Hypothalamus (tissue), 51 donors: ENCODE measurements at regions not wholly inside any gene's neighbourhood (a gene's known extent, or its start where the extent isn't known, plus 50 kb on each side); places are given as distances from the start of the nearest gene placed in this dataset.
"Not testable (repeated sequence)": the region's sequence is repeated elsewhere in the genome, so short reads cannot be mapped to it uniquely, and the experiment has no call there.

Experiments used
- DNase-seq, 51 donors: peaks; one replicate each; lab custom pipeline; 2025; lab: John Stamatoyannopoulos, UW

DNA sequence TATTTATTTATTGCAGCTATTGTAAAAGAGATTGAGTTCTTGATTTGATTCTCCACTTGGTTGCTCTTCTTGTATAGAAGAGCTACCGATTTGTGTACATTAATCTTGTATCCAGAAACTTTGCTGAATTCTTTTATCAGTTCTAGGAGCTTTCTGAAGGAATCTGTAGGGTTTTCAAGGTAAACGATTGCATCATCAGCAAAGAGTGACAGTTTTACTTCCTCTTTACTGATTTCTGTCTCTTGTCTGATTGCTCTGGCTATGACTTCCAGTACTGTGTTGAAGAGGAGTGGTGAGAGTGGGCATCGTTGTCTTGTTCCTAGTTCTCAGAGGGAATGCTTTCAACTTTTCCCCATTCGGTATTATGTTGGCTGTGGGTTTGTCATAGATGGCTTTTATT, 103.1 kb downstream of the CAPZA3 start:
- not testable (repeated sequence) for DNase-seq

- DNase-seq, result no peak
These were observed 111.2 kb downstream of the CAPZA3 start for GRCh38 chr12:18849080-18849479.

DNA sequence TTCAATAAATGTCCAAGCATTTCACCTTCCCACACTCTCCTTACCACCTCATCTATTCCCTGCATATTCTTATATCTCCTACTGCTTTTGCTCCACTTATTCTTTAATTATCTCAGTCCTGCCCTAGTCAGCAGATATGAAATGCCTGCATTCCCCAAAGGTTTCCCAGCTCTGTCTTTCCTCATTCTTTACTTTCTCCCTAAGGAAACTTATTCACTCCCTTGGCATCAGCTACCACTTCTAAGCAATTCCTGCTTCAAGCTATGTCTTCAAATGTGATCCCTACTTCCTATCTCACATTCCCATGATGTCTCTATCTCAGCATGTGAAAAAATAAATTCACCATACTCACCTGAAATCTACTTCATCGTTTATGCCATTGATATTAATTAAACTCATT, 111.8 kb downstream of the CAPZA3 start:
- DNase-seq, result no peak

DNA sequence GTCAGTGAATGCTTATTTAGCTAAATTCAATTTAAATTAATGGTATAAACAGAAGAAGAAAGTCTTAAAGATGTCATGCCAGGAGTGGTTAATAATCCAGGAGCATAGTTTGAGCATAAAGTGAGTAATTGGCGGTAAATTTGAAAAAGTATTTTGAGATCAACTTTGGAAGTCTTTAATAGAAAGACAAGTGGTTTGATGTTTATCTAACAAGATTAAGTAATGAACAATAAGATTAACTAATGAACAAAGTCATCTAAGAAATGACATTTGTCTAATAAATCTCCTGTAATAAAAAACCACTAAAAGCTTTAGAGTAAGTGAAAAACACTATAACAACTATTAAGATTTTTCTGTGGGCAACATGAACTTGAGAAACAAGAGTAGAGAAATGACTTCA, 112.8 kb downstream of the CAPZA3 start:
- no peak for DNase-seq

DNA sequence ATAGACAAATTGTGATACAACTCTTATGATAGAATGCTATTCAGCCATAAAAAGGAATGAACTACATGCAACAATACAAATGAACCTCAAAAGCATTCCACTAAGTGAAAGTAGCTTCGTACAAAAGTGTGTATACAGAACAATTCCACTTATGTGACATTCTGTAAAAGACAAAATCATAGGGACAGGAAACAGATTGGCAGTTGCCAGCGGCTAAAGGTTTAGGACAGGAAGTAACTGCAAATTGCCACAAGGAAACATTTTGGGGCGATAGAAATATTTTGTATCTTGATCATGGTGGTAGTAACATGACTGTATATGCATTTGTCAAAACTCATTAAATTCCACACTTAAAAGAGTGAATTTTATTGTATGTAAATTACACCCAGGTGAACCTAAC, 113.4 kb downstream of the CAPZA3 start:
- no peak for DNase-seq

GRCh38 chr12:18853570-18854366, 115.8 kb downstream of the CAPZA3 start:
- no peak for DNase-seq

GRCh38 chr12:18857656-18858055, 119.7 kb downstream of the CAPZA3 start:
- no peak for DNase-seq

DNA sequence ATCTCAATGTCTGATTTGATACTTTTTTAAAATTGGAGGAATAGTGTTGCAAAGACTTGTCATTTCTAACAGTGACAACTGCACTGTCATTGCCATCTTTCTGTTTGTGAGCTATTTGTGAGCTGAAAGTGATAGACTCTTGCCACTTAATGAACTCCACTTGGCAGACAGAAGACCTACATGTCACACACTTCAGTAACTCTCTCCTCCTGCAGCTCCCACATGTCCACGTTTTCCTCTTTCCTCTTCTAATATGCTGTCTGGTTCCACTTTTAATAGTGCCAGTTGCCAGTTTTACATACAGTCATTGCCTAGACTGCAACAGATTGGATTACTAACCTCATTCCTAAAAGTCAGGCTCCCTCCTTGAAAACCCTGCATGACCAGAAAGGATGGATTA, 121.5 kb downstream of the CAPZA3 start:
- no peak for DNase-seq

GRCh38 chr12:18861287-18861858, 123.5 kb downstream of the CAPZA3 start:
- DNase-seq, result no peak

DNA sequence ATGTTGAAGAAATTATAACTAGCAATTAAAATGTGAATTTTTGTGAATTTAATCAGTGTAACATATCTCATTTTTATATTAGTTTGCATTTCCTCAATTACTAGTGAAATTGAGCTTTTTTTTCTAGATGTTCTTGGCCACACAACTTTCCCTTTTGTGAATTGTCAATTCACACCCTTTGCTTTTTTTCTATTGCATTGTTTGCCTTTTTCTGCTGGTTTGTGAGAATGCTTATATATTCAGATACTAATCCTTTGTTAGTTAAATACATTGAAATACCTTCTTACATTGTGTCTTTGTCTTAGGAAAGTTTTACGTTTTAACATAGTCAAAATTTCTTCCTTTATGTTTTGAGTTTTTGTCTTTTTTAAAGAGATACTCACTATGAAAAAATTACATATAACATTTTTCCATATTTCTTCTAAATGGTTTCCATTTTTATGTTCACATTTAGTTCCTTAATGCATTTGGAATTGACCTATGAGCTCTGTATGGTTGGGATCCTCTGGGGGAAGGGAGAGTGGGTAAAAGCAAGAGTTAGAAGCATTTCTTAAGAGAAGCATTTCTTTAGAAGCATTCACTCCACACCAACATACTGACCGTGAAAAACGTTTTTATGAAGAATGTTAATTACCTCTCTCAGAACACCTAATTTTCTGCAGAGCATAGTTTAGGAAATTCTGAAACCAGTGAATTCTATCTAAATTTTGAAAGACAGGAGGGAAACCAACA, 126.0 kb downstream of the CAPZA3 start:
- DNase-seq, result no peak

- DNase-seq, result no peak
These were observed 127.1 kb downstream of the CAPZA3 start for GRCh38 chr12:18864900-18865561.

DNA sequence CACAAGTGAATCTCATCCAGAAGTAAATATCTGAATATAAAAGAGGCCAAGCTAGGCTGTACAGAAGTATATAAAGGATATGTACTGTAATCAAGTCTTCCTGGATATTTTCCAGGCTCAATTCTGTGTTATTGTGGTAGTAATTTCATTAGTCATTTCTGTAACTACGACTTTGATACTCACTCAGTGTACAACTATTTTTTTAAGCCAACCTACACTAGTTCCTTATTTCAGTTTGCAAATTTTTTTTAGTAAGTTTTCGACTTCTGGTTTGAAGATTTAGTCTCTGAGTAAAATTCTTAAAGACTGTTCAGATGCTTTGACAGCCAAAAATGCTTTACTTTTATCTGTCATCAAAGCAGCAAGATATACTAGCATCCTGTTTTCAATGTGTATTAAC, 130.8 kb downstream of the CAPZA3 start:
- no peak for DNase-seq

DNA sequence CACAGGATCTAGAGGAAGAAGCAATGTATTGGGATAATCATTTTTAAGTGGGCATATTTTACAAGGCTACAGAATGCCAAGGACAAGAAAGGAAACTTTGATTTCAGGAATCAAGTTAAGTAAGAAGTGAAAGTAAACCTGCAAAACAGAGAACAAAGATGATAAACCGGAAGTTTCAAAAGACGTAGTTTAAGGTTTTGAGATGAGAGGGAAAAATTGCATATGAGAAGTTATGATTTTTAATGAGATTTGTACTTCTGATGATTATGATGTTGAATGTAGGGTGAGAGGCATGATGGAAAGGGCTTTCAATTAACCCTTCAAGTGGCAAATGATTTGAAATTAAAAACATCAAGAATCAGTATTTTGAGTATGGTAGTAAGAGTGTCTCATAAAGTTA, 134.9 kb downstream of the CAPZA3 start:
- DNase-seq, result no peak

- no peak for DNase-seq
These were observed 140.8 kb downstream of the CAPZA3 start for GRCh38 chr12:18878676-18879180.

GRCh38 chr12:18882690-18883089, 144.8 kb downstream of the CAPZA3 start:
- DNase-seq, result no peak

- DNase-seq, result no peak
These were observed 149.0 kb downstream of the CAPZA3 start for GRCh38 chr12:18886962-18887361.

DNA sequence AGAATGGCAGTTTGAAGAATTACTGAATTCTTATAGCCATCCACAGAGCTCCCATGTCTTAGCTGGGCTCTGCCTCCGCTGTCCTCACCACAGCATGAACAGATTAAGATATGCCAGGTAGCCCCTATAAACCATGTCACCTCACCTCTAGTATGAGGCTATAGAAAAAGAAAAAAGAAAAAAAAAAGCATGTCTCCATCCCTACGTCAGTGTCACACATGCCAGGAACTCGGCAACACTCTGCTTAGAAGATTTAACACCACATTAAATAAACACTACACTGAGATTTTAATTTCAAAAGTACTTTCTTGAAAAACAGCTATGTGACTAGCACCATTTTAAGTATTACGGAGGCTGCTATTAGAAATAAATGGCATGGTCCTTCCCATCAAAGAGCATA, 149.4 kb downstream of the CAPZA3 start:
- DNase-seq, result no peak

GRCh38 chr12:18888047-18888446, 150.1 kb downstream of the CAPZA3 start:
- DNase-seq, result no peak

DNA sequence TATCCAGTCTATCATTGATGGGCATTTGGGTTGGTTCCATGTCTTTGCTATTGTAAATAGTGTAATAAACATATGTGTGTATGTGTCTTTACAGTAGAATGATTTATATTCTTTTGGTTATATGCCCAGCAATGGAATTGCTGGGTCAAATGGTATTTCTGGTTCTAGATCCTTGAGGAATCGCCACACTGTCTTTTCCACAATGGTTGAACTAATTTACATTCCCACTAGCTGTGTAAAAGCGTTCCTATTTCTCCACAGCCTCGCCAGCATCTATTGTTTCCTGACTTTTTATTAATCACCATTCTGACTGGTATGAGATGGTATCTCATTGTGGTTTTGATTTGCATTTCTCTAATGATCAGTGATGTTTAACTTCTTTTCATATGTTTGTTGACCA, 152.7 kb downstream of the CAPZA3 start:
- DNase-seq, result not testable (repeated sequence)

- DNase-seq, result no peak
These were observed 157.6 kb downstream of the CAPZA3 start for GRCh38 chr12:18895540-18895939.

- DNase-seq, result no peak
These were observed 158.0 kb downstream of the CAPZA3 start for GRCh38 chr12:18895946-18896345.
